Prostate gland (tissue), 2 donors: ENCODE measurements at regions not wholly inside any gene's neighbourhood (a gene's known extent, or its start where the extent isn't known, plus 50 kb on each side); places are given as distances from the start of the nearest gene placed in this dataset.

ENCODE experiments used
- POLR2A ChIP-seq: fragments of 450-650 bp; IDR thresholded peaks from one replicate; pipeline ENCODE4 v1.6.1; 2016; ENCODE audit warnings: antibody characterized with exemption, mild to moderate bottlenecking
- TF ChIP-seq, protein P1 (sequence below), 4 experiments: fragments of 200-600 bp in 2 of 4; fragments of 450-650 bp in 2 of 4; sonication (generic) in 2 of 4; IDR thresholded peaks; 1 replicate in 3 of 4; 2 replicates in 1 of 4; pipeline ENCODE4 v1.5.1; 2016 to 2019; ENCODE audit warnings: antibody characterized with exemption in 4 of 4, mild to moderate bottlenecking in 2 of 4, moderate library complexity in 2 of 4

- TF ChIP-seq POLR2A, result no peak
- TF ChIP-seq, protein P1, sequence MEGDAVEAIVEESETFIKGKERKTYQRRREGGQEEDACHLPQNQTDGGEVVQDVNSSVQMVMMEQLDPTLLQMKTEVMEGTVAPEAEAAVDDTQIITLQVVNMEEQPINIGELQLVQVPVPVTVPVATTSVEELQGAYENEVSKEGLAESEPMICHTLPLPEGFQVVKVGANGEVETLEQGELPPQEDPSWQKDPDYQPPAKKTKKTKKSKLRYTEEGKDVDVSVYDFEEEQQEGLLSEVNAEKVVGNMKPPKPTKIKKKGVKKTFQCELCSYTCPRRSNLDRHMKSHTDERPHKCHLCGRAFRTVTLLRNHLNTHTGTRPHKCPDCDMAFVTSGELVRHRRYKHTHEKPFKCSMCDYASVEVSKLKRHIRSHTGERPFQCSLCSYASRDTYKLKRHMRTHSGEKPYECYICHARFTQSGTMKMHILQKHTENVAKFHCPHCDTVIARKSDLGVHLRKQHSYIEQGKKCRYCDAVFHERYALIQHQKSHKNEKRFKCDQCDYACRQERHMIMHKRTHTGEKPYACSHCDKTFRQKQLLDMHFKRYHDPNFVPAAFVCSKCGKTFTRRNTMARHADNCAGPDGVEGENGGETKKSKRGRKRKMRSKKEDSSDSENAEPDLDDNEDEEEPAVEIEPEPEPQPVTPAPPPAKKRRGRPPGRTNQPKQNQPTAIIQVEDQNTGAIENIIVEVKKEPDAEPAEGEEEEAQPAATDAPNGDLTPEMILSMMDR (IDR thresholded peaks at IDR 0.05), result no peak
Observed at GRCh38 chr16:65624666-65625065, 502.8 kb upstream of the CDH11 start.
